NCI-H2196 (cell line): ENCODE measurements at regions not wholly inside any gene's neighbourhood (a gene's known extent, or its start where the extent isn't known, plus 50 kb on each side); places are given as distances from the start of the nearest gene placed in this dataset.
"Not testable (repeated sequence)": the region's sequence is repeated elsewhere in the genome, so short reads cannot be mapped to it uniquely, and the experiment has no call there.

Source experiments
- DNase-seq: peaks from one replicate; lab custom pipeline; 2025; ENCODE audit not compliant: unreplicated experiment; lab: John Stamatoyannopoulos, UW

GRCh38 chrX:93468075-93468474 lies 205.3 kb downstream of the NAP1L3 start:
- DNase-seq, result no peak

- no peak for DNase-seq
Observed at GRCh38 chrX:93466383-93466782, 207.0 kb downstream of the NAP1L3 start.

- DNase-seq, result no peak
Observed at GRCh38 chrX:93461060-93461459, 212.3 kb downstream of the NAP1L3 start.

GRCh38 chrX:93454509-93454908 lies 218.9 kb downstream of the NAP1L3 start:
- DNase-seq, result no peak

- not testable (repeated sequence) for DNase-seq
Observed at GRCh38 chrX:93434721-93435120, 238.7 kb downstream of the NAP1L3 start.

- DNase-seq, result no peak
Observed at GRCh38 chrX:93428497-93428896, 244.9 kb downstream of the NAP1L3 start.

- DNase-seq, result peak; percentile 3
Observed at GRCh38 chrX:93422693-93423092, 250.7 kb downstream of the NAP1L3 start.

GRCh38 chrX:93420525-93421082 lies 252.8 kb downstream of the NAP1L3 start:
- DNase-seq, result no peak

GRCh38 chrX:93420090-93420489 lies 253.3 kb downstream of the NAP1L3 start:
- DNase-seq, result no peak

- no peak for DNase-seq
Observed at GRCh38 chrX:93419642-93420041, 253.7 kb downstream of the NAP1L3 start.

- DNase-seq, result no peak
Observed at GRCh38 chrX:93404121-93404520, 269.3 kb downstream of the NAP1L3 start.

- DNase-seq, result no peak
Observed at GRCh38 chrX:93354651-93355050, 318.7 kb downstream of the NAP1L3 start.

GRCh38 chrX:93346309-93346708 lies 327.1 kb downstream of the NAP1L3 start:
- no peak for DNase-seq

- not testable (repeated sequence) for DNase-seq
Observed at GRCh38 chrX:93344287-93344686, 329.1 kb downstream of the NAP1L3 start.

GRCh38 chrX:93332329-93332728 lies 341.0 kb downstream of the NAP1L3 start:
- DNase-seq, result no peak

GRCh38 chrX:93322110-93322509 lies 351.3 kb downstream of the NAP1L3 start:
- DNase-seq, result no peak

GRCh38 chrX:93319609-93320008 lies 353.8 kb downstream of the NAP1L3 start:
- DNase-seq, result no peak
